Caki2 (cell line): ENCODE measurements at regions not wholly inside any gene's neighbourhood (a gene's known extent, or its start where the extent isn't known, plus 50 kb on each side); places are given as distances from the start of the nearest gene placed in this dataset.

Experiments used
- DNase-seq: peaks from one replicate; pipeline ENCODE4 v3.0.0-alpha.2; 2015; ENCODE audit warnings: low read depth
- in situ Hi-C: cut with HindIII; loops from 2 replicates; pipeline ENCODE4 v1.10.0; 2016; ENCODE audit warnings: low sequenced_read_pairs, low pct_unique_long_range_greater_than_20kb, mixed read lengths

DNA sequence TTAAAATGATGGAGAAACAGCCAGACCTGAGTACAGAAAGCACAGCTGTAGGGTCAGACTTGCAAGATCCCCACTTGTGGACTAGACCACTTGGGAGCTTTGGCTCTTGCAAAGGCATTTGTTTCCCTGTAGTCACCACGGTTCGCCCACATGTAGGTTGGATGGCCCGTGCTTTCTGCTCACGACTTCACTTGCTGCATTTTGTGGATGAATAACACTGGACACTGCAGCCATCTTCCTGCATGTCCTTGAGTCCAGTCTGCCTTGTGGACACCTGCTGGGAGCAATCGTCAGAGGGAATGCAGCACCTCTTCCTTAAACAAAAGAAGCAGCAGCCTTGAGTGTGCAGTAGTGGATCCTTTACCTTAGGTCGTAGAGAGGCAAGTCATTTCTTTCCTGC lies 372.9 kb upstream of the IRX2 start:
- DNase-seq, result no peak
- in situ Hi-C loops, result no loop called here

DNA sequence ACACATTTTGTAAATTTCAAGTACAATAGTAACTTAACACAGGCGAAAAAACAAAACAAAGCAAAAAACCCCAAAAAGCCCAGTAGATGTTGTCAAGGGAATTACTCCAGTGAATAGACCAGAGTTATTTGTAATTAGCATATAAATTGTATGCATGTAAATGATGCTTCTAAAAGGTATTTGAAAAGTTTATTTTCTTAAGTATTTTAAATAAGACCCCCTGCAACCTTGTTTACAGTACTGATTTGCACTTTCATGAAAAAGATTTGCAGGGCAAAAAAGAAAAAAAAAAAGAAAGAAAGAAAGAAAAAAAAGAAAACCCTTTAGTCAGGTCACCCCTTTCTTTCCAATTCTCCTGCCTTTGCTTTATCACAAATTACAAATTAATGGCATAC lies 372.3 kb upstream of the IRX2 start:
- in situ Hi-C loops, result no loop called here
- DNase-seq, result no peak

DNA sequence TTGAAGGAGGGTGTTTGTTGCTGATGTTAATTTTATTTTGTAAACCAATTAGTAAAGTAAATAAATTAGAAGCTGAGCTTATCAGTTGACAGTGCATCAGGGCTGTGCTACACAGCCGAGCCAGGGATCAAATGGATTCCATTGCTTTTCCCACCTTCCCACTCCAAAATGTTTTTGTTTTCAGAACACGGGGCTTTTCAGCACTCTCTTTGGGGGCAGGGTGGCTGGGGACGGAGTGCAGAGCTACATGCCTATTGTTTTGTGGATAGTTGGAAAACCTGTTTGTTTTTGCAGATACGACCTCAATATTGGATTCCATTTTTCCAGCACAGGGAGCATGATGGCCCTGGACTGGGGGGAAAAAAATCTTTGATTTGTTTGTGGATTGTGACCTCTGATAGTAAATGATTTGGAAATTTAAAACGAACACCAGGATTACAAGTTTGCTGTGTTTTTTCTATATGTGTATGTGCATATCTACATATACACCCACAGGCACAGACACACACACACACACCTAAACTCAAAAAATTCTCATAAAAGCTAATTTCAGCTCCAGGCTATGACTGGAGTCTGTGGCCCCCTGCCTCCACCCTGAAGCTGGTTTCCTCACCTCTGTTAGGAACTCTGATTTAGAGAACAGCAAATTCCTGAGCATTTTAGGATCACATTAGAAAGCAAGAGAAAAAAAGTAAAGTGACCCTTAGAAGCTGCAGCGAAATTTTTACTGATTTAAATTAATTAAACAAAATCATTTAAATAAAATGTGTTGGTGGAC lies 371.7 kb upstream of the IRX2 start:
- in situ Hi-C loops, result no loop called here
- no peak for DNase-seq

DNA sequence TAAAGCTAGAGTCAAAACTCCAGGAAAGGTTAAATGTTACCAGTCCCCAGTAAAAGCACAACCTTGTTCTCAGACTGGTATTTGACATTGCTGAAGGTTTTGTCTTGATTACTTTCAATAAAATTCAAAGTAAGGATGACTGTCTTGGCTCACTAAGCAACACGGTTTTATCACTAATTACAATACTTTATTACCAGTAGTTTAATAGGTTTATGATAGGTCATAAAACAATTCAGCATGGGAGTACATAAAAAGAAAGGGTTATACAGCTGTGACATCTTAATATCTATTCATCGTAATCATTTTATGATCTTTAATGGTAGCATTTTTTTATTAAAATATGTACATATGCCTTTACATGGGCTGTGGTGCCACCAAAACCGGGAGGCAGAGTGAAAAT lies 370.7 kb upstream of the IRX2 start:
- in situ Hi-C loops, result no loop called here
- no peak for DNase-seq

DNA sequence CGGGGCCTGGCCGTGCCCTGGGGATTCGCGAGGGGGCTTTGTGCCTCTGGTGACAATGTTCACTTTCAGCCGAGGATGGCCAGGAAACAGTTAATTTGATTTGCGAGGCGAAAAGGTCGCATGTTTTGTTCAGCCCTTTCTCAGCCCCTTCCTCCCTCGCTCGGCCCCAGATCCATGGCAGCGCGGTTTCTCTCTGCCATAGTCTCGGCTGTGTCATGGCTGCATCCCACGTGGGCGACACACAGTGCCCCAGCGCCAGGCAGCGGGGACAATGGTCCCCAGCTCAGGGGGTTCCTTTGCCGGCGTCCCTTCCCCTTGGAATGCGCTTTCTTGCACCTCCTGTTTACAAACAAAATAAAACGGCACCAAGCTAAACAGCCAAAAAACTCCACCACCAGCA lies 370.3 kb upstream of the IRX2 start:
- no peak for DNase-seq
- in situ Hi-C loops, result no loop called here

DNA sequence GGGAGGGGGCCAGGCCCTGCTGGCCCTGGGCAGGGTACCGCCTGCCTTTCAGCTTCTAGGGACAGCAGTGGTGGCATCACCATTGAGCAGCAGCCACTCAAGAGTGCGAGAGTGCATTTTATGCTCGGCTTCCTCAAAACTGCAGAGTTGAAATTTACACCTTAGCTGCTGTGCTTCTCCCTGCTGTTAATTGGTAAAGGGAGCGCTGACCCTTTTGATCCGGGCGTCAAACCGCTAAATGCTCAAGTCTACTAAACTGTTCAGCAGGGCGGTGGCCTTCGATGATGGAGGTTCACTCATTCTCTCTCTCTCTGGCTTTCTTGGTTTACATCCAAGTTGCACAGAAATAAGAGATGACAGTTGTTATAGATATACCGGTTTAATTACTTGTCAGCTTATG lies 368.6 kb upstream of the IRX2 start:
- in situ Hi-C loops, result no loop called here
- DNase-seq, result no peak

DNA sequence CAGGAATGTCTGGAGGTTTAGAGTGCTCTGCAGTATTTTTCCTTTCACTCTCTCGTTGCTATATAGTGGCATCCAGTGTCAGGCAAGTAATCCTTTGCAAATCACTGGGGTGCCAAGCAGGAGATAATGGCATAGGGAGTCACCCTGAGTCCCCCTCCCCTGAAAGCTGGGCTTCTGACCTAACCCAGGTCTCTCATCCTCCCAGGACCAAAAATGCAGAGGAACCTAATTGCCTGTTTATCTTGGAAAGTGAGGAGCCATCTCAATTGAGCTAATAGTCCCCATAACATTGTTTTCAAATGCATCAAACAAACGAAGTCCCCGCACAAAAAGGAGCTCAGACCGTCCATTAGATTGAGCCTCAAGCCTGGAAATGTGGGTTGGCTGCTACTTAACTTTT lies 368.0 kb upstream of the IRX2 start:
- in situ Hi-C loops, result no loop called here
- DNase-seq, result no peak

DNA sequence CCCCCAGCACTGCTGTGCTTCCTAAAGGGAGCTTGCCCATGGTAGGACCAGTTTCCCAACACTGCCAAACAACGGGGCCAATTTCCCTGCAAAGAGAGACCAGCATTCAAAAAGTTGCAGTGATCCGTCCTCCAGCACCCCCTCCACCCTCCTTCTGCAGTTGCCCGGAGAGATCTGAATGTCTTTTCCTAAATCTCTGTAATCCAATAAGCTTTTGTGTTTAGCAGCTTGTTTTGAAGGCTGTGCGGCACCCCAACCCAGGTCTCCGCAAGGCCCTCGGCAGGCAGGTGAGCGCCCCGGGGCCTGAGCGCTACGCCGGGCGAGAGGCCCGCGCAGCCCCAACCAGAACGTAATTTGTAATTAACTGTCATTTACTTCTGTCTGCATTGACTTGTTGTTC lies 366.9 kb upstream of the IRX2 start:
- in situ Hi-C loops, result no loop called here
- DNase-seq, result no peak

DNA sequence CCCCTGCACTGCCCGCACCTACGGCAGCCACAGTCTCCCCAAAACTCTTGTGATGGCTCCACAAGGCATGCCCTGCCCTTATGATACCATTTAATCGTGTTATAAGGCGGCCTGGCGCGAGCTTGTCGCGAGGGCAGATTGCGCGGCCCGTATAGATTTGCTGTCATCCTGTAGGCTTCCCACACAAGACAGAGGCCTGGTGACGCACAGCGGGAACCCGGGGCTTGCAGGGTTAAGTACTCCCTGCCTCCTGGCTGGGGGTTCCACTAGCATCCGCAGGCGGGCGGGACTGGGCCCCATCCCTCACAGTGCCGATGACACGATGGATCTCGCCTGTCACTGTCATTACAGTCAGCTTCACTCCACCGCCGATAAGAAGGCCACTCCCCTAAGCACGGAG lies 364.9 kb upstream of the IRX2 start:
- in situ Hi-C loops, result no loop called here
- no peak for DNase-seq

DNA sequence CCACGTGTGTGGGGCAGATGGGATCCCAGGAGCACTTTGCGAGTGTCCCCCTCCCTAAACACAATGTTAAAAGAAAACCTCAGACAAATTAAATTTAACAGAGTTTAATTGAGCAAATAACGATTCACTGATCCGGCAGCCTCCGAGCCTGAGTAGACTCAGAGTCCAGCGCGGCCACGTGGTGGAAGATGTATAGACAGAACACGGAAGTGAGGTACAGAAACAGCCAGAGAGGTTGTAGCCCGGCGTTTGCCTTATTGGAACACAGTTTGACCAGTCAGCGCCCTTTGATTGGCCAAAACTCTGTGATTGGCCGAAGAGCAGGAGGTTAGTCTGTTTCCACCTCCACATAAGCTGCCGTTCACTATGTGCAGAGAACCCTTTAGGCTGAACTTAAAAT lies 363.0 kb upstream of the IRX2 start:
- no peak for DNase-seq
- in situ Hi-C loops, result no loop called here

DNA sequence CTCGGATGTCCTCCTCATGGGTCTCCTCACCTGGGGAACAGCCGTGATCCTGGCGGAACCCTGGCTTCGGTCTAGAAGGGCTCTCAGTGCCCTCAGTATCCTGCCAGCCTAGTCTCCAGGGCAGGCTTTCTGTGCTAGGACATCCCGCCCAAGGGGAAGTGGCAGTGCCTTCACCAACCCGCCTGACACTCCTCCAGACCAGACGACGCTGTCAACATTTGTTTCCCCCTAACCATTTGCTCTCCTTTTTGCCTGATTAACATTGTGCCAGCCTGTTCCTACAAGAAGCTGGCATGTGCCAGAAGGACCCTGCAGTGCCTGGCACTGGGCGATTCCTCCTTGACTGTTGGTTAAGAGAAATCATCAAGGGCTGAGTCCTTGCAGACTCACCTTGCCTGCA lies 358.9 kb upstream of the IRX2 start:
- in situ Hi-C loops, result no loop called here
- no peak for DNase-seq

DNA sequence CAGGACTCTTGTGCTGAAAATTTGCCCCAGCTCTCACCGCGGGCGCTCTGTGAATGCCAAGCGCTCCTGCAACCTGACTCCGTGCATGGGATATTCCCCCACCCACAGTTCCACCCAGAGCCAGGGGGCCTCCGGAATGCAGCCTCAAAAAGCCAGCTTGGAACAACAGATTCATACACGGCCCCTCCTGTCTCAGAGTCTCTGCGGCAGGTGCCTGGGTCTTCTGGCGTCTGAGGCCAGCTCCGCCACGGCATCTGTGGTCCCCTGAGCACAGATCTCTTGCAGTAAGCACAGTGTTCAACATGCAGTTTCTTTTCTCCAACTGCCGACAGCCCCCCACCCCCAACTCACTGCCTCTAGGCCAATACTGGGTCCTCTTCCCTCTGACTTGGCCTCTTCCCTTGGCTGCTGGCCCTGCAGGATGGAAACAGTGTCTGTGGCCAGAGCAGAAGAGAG lies 355.7 kb upstream of the IRX2 start:
- DNase-seq, result no peak
- in situ Hi-C loops, result no loop called here

DNA sequence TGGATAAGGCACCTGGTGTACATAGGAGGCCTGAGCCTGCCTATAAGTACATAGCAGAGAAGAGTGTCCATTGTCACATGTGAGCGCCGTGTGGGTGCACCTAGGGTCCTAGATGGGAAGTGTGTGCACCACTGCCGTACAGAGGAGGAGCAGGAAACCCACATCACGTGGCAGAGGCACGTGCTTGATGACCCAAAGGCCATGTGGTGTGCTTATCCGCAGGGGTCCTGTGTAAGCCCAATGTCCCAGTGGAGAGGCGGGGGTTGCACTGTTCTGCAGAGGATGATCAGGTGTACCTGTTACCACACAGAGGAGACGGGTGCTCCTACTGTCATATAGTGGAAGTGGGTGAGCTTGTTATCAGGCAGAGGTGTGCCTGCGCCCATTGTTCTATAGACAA lies 354.1 kb upstream of the IRX2 start:
- DNase-seq, result no peak
- in situ Hi-C loops, result no loop called here

DNA sequence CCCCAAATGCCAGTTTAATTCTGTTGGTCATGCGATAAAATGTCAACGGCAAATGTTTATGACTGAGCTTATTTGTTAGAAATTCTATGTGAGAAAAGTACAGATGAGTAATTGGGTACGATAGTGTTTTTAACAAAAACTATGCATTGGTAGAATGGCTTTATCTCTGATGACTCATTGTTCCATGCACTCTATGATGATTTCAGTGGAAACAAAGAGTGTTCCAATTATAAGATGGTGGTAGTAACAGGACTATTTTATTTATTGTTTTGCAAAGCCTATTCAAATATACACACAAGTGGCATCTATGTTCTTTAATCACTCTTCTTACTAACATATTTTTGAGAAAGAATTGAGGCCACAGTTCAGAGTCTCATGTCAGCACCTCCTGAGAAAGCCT lies 353.7 kb upstream of the IRX2 start:
- in situ Hi-C loops, result no loop called here

DNA sequence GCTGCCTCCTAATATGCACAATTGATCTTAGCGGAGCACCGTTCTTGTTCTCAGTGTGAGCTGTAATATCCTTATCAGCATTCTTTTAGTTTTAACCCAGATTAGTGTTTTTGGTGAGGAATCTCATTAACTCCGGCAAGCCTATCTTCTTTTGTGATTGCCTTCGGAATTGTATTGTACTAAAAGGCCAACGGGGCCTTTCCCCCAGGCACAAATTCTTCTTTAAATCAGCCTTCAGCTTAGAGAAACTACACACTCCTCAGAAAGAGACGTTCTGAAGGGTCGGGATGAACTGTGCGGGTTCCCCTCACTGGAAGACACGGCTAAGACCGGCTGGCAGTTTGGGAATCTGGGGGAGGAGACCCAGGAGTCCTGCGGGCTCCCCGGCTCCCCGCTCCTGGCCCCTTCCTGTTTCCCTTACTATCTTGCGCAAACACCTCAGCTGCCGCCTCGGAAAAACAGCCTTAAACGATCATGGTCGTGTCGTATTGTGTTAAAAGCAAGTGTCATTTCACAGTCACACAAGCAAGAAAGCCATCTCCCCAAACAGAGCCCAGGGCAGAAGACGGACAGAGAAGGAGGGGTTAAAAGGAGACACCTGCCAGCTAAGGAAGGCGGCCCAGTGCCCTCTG lies 353.1 kb upstream of the IRX2 start:
- in situ Hi-C loops, result no loop called here
- no peak for DNase-seq

More for the DNA sequence above, 353.7 kb upstream of the IRX2 start:
- DNase-seq, result no peak

DNA sequence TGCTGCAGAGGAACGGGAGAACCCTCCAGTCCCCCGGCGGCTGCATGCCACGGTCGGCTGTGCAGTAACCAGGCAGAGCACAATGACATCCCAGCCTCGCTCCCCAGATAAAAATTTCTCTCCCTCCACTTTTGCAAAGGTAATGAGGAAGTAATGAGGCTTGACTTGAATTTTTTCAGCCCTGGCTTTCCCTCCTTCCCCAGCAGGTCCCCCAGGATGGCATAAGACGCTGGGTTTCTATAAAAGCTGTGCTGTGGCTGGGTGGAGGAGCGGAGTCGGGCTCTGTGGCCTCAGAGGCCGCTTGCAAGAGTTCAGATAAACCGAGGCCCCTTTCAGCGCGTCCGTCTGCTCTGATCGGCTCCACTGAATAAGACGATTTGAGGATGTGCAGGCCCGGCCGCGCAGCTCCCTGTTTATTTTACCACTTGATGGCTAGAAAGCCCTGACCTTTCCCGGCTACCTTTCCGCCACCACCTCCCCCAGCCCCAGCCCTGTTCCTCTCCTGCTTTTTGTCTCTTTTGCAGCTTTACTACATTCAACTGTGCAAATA lies 351.9 kb upstream of the IRX2 start:
- DNase-seq, result no peak
- in situ Hi-C loops, result no loop called here

DNA sequence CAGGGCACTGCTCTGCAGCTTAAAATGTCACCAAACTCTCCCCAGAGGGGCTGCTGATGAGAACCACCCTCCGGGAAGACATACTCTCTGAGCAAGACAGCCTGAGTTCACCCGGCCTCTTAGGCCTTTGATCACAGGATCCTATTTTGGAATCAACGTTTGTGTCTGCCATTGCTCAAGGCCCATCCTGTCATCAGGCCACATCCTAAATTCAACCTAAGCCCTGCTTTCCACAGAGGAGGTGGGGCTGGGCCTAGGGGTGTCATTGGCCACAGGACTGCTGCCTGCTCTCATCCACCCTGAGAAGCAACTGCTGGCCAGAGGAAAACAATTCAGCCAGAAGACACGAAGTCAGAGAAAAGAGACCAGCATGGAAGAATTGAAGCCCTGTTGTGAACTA lies 351.1 kb upstream of the IRX2 start:
- in situ Hi-C loops, result no loop called here
- DNase-seq, result no peak

DNA sequence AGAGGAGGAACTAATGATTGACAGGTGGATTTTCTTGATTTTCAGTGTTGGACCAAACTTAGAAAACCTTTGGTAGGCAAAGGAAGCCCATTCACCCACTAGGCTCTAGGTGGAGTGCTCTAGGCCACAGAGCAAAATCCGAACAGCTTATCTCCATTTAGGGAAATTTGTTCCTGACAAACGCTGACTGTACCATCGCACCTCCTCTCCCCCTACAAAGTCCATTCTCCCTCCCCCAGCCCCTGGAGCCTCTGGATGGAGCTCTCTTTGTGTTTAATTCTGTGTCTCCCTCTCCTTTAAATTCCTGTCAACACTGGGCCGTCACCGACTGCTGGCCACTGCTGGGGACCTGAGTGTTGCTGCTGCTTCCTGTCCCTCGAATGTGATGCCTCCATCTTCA lies 350.1 kb upstream of the IRX2 start:
- DNase-seq, result no peak
- in situ Hi-C loops, result no loop called here

DNA sequence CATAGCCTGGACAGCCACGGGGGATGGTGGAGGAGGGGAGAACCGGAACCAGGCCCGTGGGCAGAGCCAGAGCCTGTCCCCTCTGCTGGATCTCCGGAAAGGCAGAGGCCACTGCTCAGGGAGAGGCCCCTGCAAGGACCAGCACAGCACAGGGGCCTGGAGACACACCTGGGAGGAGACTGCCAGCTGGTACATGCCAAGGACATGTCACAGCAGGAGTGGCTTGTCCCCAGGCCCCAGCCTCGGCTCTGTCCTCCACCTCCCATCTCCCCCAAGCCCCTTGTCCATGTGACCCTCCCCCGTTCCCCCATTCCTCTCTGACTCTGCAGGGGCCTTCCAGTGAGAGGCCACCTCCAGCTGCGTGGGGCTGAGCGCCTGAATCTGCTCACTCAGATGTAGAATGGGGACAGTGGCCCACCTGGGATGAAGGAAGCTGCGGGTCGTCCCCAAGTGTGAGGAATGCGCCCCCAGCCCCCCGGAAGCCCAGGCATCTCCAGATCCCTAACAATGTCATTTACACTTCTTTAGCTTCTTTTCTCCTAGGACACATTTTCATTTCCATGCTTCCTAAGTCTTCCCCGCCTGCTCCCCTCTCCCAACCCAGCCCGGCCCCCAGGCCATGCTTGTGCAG lies 349.6 kb upstream of the IRX2 start:
- DNase-seq, result no peak
- in situ Hi-C loops, result no loop called here
